GM19397 (cell line): ENCODE measurements at regions not wholly inside any gene's neighbourhood (a gene's known extent, or its start where the extent isn't known, plus 50 kb on each side); places are given as distances from the start of the nearest gene placed in this dataset.
A peak's percentile ranks its signal among the peaks of the same experiment; 100 is the strongest.

Experiments
- ATAC-seq: cut with Tn5 transposase; IDR thresholded peaks from one replicate; pipeline ENCODE4 v1.9.1; 2021; ENCODE audit warnings: mild to moderate bottlenecking, moderate library complexity; ENCODE audit not compliant: unreplicated experiment

DNA sequence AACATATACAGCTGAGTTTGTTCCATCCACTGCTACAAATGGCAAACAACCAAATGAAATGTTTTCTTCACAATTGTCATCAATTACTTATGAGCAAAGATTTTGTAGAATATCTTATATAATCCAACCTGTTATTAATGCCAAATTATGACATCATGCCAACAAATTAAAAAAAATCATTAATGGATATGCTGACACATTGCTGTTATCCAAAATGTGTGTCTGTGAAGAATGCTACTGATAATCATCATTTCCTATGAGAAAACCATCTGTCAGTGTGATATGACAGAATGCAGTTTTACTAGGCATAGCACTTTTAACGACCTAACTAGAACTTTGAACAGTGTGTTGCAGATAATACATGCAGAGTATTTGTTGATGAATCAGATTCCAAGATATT is 556.5 kb upstream of the KCNMB2 start:
- no peak for ATAC-seq

DNA sequence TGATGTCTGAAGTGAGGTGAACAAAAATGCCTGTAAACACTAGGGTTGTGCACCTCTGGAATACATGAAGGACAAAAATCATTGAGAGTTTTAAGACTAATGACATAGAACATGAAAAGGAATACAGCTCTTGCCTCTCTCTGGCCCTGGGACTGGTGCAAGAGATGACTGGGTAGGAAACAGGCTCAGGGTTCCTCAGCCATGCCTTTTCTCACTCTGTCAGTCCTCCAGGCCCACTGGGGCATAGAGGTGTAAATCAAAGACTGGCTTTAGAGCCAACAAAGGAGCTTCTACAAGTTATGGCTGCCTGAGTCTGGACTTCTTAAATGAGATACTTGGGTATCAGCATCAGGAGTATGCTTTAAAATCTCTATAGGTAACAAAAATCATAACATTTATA is 554.7 kb upstream of the KCNMB2 start:
- ATAC-seq = no peak

DNA sequence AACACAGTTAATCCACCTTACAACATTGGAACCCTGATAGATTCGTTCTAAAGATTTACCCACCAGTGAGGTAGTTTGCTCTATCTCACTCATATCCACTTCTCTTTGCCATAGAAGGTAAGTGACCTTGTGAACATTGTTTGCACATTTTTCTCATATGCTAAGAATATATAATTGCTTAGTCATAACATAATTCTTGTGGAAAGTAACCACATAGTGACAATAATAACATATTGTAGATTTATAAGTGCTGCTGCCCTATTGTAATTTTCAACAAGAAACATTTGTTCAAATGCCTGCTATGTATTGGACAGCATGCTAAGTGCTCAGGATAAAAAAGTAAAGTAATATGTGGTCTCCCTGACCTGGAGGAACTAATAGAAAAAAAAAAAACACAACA is 554.2 kb upstream of the KCNMB2 start:
- no peak for ATAC-seq

- no peak for ATAC-seq
These were observed 552.9 kb upstream of the KCNMB2 start for GRCh38 chr3:177983320-177983719.

- no peak for ATAC-seq
These were observed 543.0 kb upstream of the KCNMB2 start for GRCh38 chr3:177992993-177993970.

GRCh38 chr3:177994976-177995375 is 541.3 kb upstream of the KCNMB2 start:
- ATAC-seq = no peak

GRCh38 chr3:177995381-177996085 is 540.7 kb upstream of the KCNMB2 start:
- no peak for ATAC-seq

GRCh38 chr3:178001670-178002101 is 534.5 kb upstream of the KCNMB2 start:
- ATAC-seq = peak; percentile 80

GRCh38 chr3:178002113-178002512 is 534.1 kb upstream of the KCNMB2 start:
- ATAC-seq = no peak

GRCh38 chr3:178003756-178004155 is 532.5 kb upstream of the KCNMB2 start:
- ATAC-seq = no peak

DNA sequence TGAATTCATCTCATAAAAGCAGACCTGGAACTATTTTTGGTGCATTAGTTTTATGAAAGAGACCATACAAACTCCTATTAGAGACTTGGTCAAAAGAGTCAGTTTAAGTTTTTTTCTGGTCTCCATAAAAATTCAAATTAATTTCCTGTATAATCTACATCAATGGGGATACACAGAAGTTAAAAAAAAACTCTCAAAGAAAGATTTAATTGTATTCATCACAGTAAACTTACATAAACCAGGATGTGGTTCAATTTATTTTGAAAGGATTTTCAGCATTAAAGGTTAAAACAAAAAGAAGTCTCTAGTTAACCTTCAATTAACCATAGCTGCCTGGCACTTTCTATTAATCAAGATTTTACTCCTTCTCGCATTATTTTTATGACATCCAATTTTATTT is 530.3 kb upstream of the KCNMB2 start:
- no peak for ATAC-seq

- ATAC-seq = no peak
These were observed 525.9 kb upstream of the KCNMB2 start for GRCh38 chr3:178010306-178010705.

DNA sequence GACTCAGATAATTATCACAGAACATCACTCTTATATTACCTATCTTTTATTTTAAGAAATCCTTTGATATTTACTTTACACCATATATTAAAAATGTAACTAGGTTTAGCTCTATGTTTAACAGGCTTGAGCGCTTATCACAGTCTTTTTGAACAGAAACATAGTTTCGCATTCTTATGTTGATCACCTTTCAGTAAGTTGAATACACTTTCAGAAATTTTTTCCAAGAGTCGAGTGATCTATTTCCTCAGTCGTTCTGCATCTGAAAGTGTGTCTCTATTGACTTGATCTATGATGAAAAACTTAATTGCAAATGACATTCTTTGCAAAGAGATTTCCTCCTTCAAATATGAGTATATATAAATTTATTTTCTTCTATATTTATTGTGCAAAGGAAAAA is 516.6 kb upstream of the KCNMB2 start:
- no peak for ATAC-seq

GRCh38 chr3:178022599-178022998 is 513.6 kb upstream of the KCNMB2 start:
- no peak for ATAC-seq

GRCh38 chr3:178028933-178029332 is 507.3 kb upstream of the KCNMB2 start:
- no peak for ATAC-seq

- ATAC-seq = no peak
These were observed 499.6 kb upstream of the KCNMB2 start for GRCh38 chr3:178036451-178037144.

DNA sequence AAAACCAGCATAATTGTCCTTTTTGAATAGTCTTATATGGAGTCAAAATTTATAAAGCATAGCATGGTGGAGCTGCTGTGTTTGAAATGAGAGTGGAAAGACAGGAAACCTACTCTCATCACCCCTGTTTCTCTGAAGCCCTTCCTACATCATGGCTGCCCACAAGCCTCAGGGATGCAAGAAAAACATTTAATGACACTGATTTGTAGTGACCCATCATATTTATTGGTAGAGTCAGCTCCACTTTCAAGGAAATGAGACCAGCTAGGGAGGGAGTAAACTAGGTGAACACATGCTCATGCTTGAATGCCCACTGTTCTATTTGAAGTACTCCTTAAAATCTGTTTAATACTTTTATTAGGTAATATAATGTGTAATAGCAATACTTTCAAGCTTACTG is 494.3 kb upstream of the KCNMB2 start:
- no peak for ATAC-seq

GRCh38 chr3:178042376-178042775 is 493.9 kb upstream of the KCNMB2 start:
- ATAC-seq = no peak

- no peak for ATAC-seq
These were observed 493.2 kb upstream of the KCNMB2 start for GRCh38 chr3:178043084-178043483.

DNA sequence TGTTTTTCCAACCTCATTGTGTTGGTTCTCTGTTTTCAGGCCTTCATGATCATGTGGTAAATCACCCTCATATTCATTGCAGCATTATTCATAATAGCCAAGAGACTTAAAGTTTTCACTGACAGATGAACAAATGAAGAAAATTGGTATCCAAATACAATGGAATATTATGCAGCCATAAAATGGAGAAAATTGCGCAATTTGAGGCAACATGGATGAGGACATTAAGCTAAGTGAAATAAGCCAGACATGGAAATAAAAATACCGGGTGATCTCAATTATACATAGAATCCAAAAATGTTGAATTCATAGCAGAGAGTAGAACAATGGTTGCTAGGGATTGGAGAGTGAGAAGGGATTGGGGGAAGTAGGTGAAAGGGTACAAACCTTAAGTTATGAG is 491.9 kb upstream of the KCNMB2 start:
- no peak for ATAC-seq

DNA sequence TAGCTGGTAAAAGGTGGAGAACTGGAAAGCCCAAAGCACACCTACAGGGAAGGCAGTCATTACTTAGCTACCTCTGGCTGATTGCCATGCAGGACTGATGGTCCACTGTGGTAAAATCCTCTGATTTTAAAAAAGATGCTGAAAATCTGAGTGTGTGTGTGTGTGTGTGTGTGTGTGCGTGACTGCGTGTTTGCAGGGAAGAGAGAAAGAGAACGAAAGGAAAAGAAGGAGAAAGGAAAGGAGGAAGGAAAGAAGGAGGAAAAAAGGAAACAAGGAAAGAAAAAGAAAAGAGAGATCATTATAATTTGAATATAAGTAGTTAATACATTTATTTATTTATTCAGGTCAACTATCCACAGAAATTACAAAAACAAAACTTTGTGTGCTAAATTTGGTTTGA is 488.7 kb upstream of the KCNMB2 start:
- no peak for ATAC-seq
